Ectodermal cell (in vitro differentiated cells): ENCODE measurements at regions not wholly inside any gene's neighbourhood (a gene's known extent, or its start where the extent isn't known, plus 50 kb on each side); places are given as distances from the start of the nearest gene placed in this dataset.

Source experiments
- H3K27ac ChIP-seq: 2 replicates; pipeline ENCODE4 v1.7.0; 2013; ENCODE audit warnings: mild to moderate bottlenecking, low read depth, low read length; ENCODE audit not compliant: insufficient read depth, poor library complexity, severe bottlenecking
- H3K27me3 ChIP-seq: 2 replicates; pipeline ENCODE4 v1.7.0; 2013; ENCODE audit warnings: mild to moderate bottlenecking, low read length; ENCODE audit not compliant: insufficient read depth, control insufficient read depth, poor library complexity, severe bottlenecking
- H3K36me3 ChIP-seq: one replicate; pipeline ENCODE4 v1.7.0; 2013; ENCODE audit warnings: low read length; ENCODE audit not compliant: control insufficient read depth, insufficient read depth
- H3K4me1 ChIP-seq: one replicate; pipeline ENCODE4 v1.7.0; 2013; ENCODE audit warnings: low read length; ENCODE audit not compliant: control insufficient read depth, insufficient read depth
- H3K4me3 ChIP-seq: 2 replicates; pipeline ENCODE4 v1.7.0; 2013; ENCODE audit warnings: low read depth, low read length, control low read depth; ENCODE audit not compliant: insufficient read depth
- H3K9me3 ChIP-seq: 2 replicates; pipeline ENCODE4 v1.7.0; 2013; ENCODE audit warnings: mild to moderate bottlenecking, low read length, moderate library complexity; ENCODE audit not compliant: control insufficient read depth
- WGBS, 2 experiments: methylation state at CpG; one replicate each; pipeline ENCODE4 v1.1.7; 2013; ENCODE audit warnings: missing lambda C conversion rate in 2 of 2; 5-methylcytosine and 5-hydroxymethylcytosine counted together

GRCh38 chr2:217337771-217338170 lies 477.9 kb upstream of the TNP1 start:
- no peaks in the 10 kb centered on the region for H3K9me3 ChIP-seq
- no peaks in the 10 kb centered on the region for H3K27me3 ChIP-seq
- WGBS, 2 experiments: 100% methylated on average over 2 of the region's 3 CpGs; no CpG with 5 or more reads in 1 of the 2 experiments
- H3K27ac ChIP-seq: no peak overlapping the region
- no peak overlapping the region for H3K4me3 ChIP-seq
- H3K4me1 ChIP-seq: no peaks in the 10 kb centered on the region
- no peaks in the 10 kb centered on the region for H3K36me3 ChIP-seq

GRCh38 chr2:217336694-217337093 lies 476.8 kb upstream of the TNP1 start:
- Histone ChIP-seq H3K27ac (no peak overlapping the region), H3K36me3 (no peaks in the 10 kb centered on the region), H3K27me3 (no peaks in the 10 kb centered on the region), H3K4me3 (no peak overlapping the region), H3K4me1 (peaks cover 6% of the 10 kb centered on the region), H3K9me3 (no peaks in the 10 kb centered on the region)
- 88 to 94% methylated on average over 3 to 4 of the region's 4 CpGs for WGBS, 2 experiments

- H3K4me3 ChIP-seq: no peak overlapping the region
- no peaks in the 10 kb centered on the region for H3K36me3 ChIP-seq
- H3K27me3 ChIP-seq: no peaks in the 10 kb centered on the region
- H3K27ac ChIP-seq: no peak overlapping the region
- WGBS, 2 experiments: 93 to 95% methylated on average over 5 of the region's 5 CpGs
- H3K4me1 ChIP-seq: peaks cover 11% of the 10 kb centered on the region
- H3K9me3 ChIP-seq: no peaks in the 10 kb centered on the region
Observed at GRCh38 chr2:217335341-217335966, 475.6 kb upstream of the TNP1 start.

GRCh38 chr2:217334561-217334960 lies 474.7 kb upstream of the TNP1 start:
- Histone ChIP-seq H3K36me3 (no peaks in the 10 kb centered on the region), H3K9me3 (no peaks in the 10 kb centered on the region), H3K27me3 (no peaks in the 10 kb centered on the region), H3K4me1 (peaks cover 11% of the 10 kb centered on the region), H3K27ac (no peak overlapping the region), H3K4me3 (no peak overlapping the region)

GRCh38 chr2:217332866-217333265 lies 473.0 kb upstream of the TNP1 start:
- Histone ChIP-seq H3K27me3 (no peaks in the 10 kb centered on the region), H3K9me3 (no peaks in the 10 kb centered on the region), H3K4me1 (peaks cover 11% of the 10 kb centered on the region), H3K4me3 (no peak overlapping the region), H3K27ac (no peak overlapping the region), H3K36me3 (no peaks in the 10 kb centered on the region)
- 92 to 94% methylated on average over 9 of the region's 9 CpGs for WGBS, 2 experiments

GRCh38 chr2:217332417-217332791 lies 472.5 kb upstream of the TNP1 start:
- H3K27ac ChIP-seq: no peak overlapping the region
- 95 to 96% methylated on average over 2 of the region's 2 CpGs for WGBS, 2 experiments
- no peak overlapping the region for H3K4me3 ChIP-seq
- H3K36me3 ChIP-seq: no peaks in the 10 kb centered on the region
- H3K9me3 ChIP-seq: no peaks in the 10 kb centered on the region
- H3K27me3 ChIP-seq: no peaks in the 10 kb centered on the region
- H3K4me1 ChIP-seq: peaks cover 14% of the 10 kb centered on the region

- no peak overlapping the region for H3K27ac ChIP-seq
- H3K36me3 ChIP-seq: no peaks in the 10 kb centered on the region
- H3K4me3 ChIP-seq: no peak overlapping the region
- no peaks in the 10 kb centered on the region for H3K27me3 ChIP-seq
- 52 to 60% methylated on average over 3 of the region's 3 CpGs for WGBS, 2 experiments
- H3K4me1 ChIP-seq: peaks cover 14% of the 10 kb centered on the region
- no peaks in the 10 kb centered on the region for H3K9me3 ChIP-seq
Observed at GRCh38 chr2:217331523-217332416, 471.9 kb upstream of the TNP1 start.

GRCh38 chr2:217330647-217331046 lies 470.8 kb upstream of the TNP1 start:
- H3K4me3 ChIP-seq: no peak overlapping the region
- H3K27me3 ChIP-seq: no peaks in the 10 kb centered on the region
- no peaks in the 10 kb centered on the region for H3K36me3 ChIP-seq
- peaks cover 14% of the 10 kb centered on the region for H3K4me1 ChIP-seq
- H3K9me3 ChIP-seq: no peaks in the 10 kb centered on the region
- no peak overlapping the region for H3K27ac ChIP-seq
- WGBS, 2 experiments: 96 to 97% methylated on average over 9 of the region's 9 CpGs

- WGBS, 2 experiments: 93 to 97% methylated on average over 4 of the region's 4 CpGs
- no peak overlapping the region for H3K4me3 ChIP-seq
- peaks cover 14% of the 10 kb centered on the region for H3K4me1 ChIP-seq
- H3K36me3 ChIP-seq: no peaks in the 10 kb centered on the region
- H3K9me3 ChIP-seq: no peaks in the 10 kb centered on the region
- no peak overlapping the region for H3K27ac ChIP-seq
- no peaks in the 10 kb centered on the region for H3K27me3 ChIP-seq
Observed at GRCh38 chr2:217329023-217329431, 469.2 kb upstream of the TNP1 start.

- Histone ChIP-seq H3K27ac (no peak overlapping the region), H3K27me3 (no peaks in the 10 kb centered on the region), H3K36me3 (no peaks in the 10 kb centered on the region), H3K4me3 (no peak overlapping the region), H3K4me1 (peaks cover 14% of the 10 kb centered on the region), H3K9me3 (no peaks in the 10 kb centered on the region)
- WGBS, 2 experiments: 100% methylated on average over 1 of the region's 2 CpGs; no CpG with 5 or more reads in 1 of the 2 experiments
Observed at GRCh38 chr2:217328622-217328978, 468.7 kb upstream of the TNP1 start.
